OCI-LY7 (cell line): ENCODE measurements at regions not wholly inside any gene's neighbourhood (a gene's known extent, or its start where the extent isn't known, plus 50 kb on each side); places are given as distances from the start of the nearest gene placed in this dataset.
"Not testable (repeated sequence)": the region's sequence is repeated elsewhere in the genome, so short reads cannot be mapped to it uniquely, and the experiment has no call there.

ENCODE experiments used
- BruUV-seq: library from RNA; stranded (reverse); fragments of 400-500 nt; replicated peaks from 2 replicates; lab custom pipeline; 2021; lab: Mats Ljungman, UMichigan
- CTCF ChIA-PET: fragments of 300-600 bp; sonication (Branson Sonifier 250); formaldehyde crosslinking; loops from one replicate; lab custom pipeline; 2022; ENCODE audit warnings: antibody characterized with exemption; ENCODE audit not compliant: unreplicated experiment; lab: Charles Lee
- POLR2A ChIA-PET: fragments of 300-600 bp; sonication (Branson Sonifier 250); formaldehyde crosslinking; loops from one replicate; lab custom pipeline; 2022; ENCODE audit warnings: antibody characterized with exemption; lab: Charles Lee
- DNase-seq: peaks from one replicate; pipeline ENCODE4 v3.0.0-alpha.2; 2015; ENCODE audit warnings: low spot score
- H2AFZ ChIP-seq: fragments of 200-600 bp; sonication (generic), shearing (Covaris generic); 2 replicates; pipeline ENCODE4 v1.6.1; 2014; ENCODE audit warnings: mild to moderate bottlenecking, antibody characterized with exemption, low read length, moderate library complexity
- H3K27ac ChIP-seq: fragments of 200-600 bp; sonication (generic); 2 replicates; pipeline ENCODE4 v1.5.1; 2014; ENCODE audit warnings: mixed run types, low read depth, mild to moderate bottlenecking, moderate library complexity, low read length, inconsistent platforms; ENCODE audit not compliant: poor library complexity, severe bottlenecking
- H3K36me3 ChIP-seq: fragments of 200-600 bp; sonication (generic); 2 replicates; pipeline ENCODE4 v1.6.1; 2014; ENCODE audit warnings: mild to moderate bottlenecking, antibody characterized with exemption, low read length, moderate library complexity, mixed read lengths; ENCODE audit not compliant: insufficient read depth
- H3K4me1 ChIP-seq: fragments of 200-600 bp; sonication (generic); 2 replicates; pipeline ENCODE4 v1.5.1; 2014; ENCODE audit warnings: mild to moderate bottlenecking, low read length; ENCODE audit not compliant: insufficient read depth, poor library complexity, severe bottlenecking
- H3K4me2 ChIP-seq: fragments of 200-600 bp; sonication (generic); 2 replicates; pipeline ENCODE4 v1.6.1; 2014; ENCODE audit warnings: mild to moderate bottlenecking, low read length
- H3K4me3 ChIP-seq: fragments of 200-600 bp; sonication (generic); 2 replicates; pipeline ENCODE4 v1.5.1; 2014; ENCODE audit warnings: mild to moderate bottlenecking, low read depth, low read length; ENCODE audit not compliant: poor library complexity, severe bottlenecking
- H3K79me2 ChIP-seq: fragments of 200-600 bp; sonication (generic); 2 replicates; pipeline ENCODE4 v1.6.1; 2016; ENCODE audit warnings: low read depth, mild to moderate bottlenecking, low read length, moderate library complexity, mixed read lengths; ENCODE audit not compliant: insufficient read depth
- H3K9me2 ChIP-seq: fragments of 200-600 bp; sonication (generic); 2 replicates; pipeline ENCODE4 v1.6.1; 2016; ENCODE audit warnings: mild to moderate bottlenecking, low read length, mixed read lengths; ENCODE audit not compliant: insufficient read depth
- H3K9me3 ChIP-seq: fragments of 200-600 bp; sonication (generic); 2 replicates; pipeline ENCODE4 v1.6.1; 2014; ENCODE audit warnings: mild to moderate bottlenecking, mixed run types, low read length, mixed read lengths
- H4K20me1 ChIP-seq: fragments of 200-600 bp; sonication (generic); 2 replicates; pipeline ENCODE4 v1.6.1; 2014; ENCODE audit warnings: mild to moderate bottlenecking, antibody characterized with exemption, low read length, moderate library complexity, mixed read lengths; ENCODE audit not compliant: insufficient read depth
- CTCF ChIP-seq: fragments of 200-600 bp; sonication (generic); conservative IDR thresholded peaks from 2 replicates; pipeline ENCODE4 v1.5.1; 2014; ENCODE audit warnings: mild to moderate bottlenecking, antibody characterized with exemption, low read length, moderate library complexity, mixed read lengths
- EZH2phosphoT487 ChIP-seq: fragments of 200-600 bp; sonication (generic); IDR thresholded peaks from 2 replicates; pipeline ENCODE4 v1.6.1; 2018; ENCODE audit warnings: low read depth, borderline replicate concordance, mild to moderate bottlenecking, mixed run types, antibody characterized with exemption, low read length, moderate library complexity, mixed read lengths
- intact Hi-C: fragments of 100-400 bp; cut with micrococcal nuclease; formaldehyde crosslinking; loops from one replicate; pipeline ENCODE4 v1.10.0; 2022; ENCODE audit not compliant: unreplicated experiment

GRCh38 chr11:16505481-16505880, 149.1 kb upstream of the SOX6 start:
- Histone ChIP-seq H3K79me2 (no peaks in the 10 kb centered on the region), H3K9me3 (no peaks in the 10 kb centered on the region), H3K4me2 (no peak overlapping the region), H3K4me1 (no peaks in the 10 kb centered on the region), H3K9me2 (no peaks in the 10 kb centered on the region), H2AFZ (no peak overlapping the region), H4K20me1 (no peaks in the 10 kb centered on the region), H3K4me3 (no peak overlapping the region), H3K27ac (no peak overlapping the region), H3K36me3 (no peaks in the 10 kb centered on the region)
- POLR2A ChIA-PET: no interaction called here
- no peak for DNase-seq
- CTCF ChIA-PET: no interaction called here
- TF ChIP-seq CTCF (no peak), EZH2phosphoT487 (no peak)
- intact Hi-C loops: no loop called here
- no TSS peak for BruUV-seq

- H3K36me3 ChIP-seq, CTCF ChIA-PET, H3K9me2 ChIP-seq, BruUV-seq, H3K27ac ChIP-seq, H3K4me2 ChIP-seq, H3K4me1 ChIP-seq, DNase-seq, intact Hi-C loops, H3K4me3 ChIP-seq, H3K79me2 ChIP-seq, H2AFZ ChIP-seq, H3K9me3 ChIP-seq, H4K20me1 ChIP-seq: not testable (repeated sequence)
- POLR2A ChIA-PET: interaction anchor here (0.6 to 1.6 kb wide), 2 partner anchors 14 to 54 kb away, joined by 3 read pairs; no protein-coding TSS in a partner anchor
These were observed 147.5 kb upstream of the SOX6 start for GRCh38 chr11:16503891-16504290.

GRCh38 chr11:16494918-16495691, 138.8 kb upstream of the SOX6 start:
- no peak overlapping the region for H2AFZ ChIP-seq
- no peak overlapping the region for H3K4me2 ChIP-seq
- no peak overlapping the region for H3K4me3 ChIP-seq
- no peaks in the 10 kb centered on the region for H4K20me1 ChIP-seq
- CTCF ChIA-PET: no interaction called here
- no peaks in the 10 kb centered on the region for H3K9me2 ChIP-seq
- no peaks in the 10 kb centered on the region for H3K4me1 ChIP-seq
- intact Hi-C loops: no loop called here
- no peak for DNase-seq
- no TSS peak for BruUV-seq
- no peaks in the 10 kb centered on the region for H3K79me2 ChIP-seq
- H3K9me3 ChIP-seq: no peaks in the 10 kb centered on the region
- H3K36me3 ChIP-seq: no peaks in the 10 kb centered on the region
- TF ChIP-seq EZH2phosphoT487: no peak
- no peak for TF ChIP-seq CTCF
- no peak overlapping the region for H3K27ac ChIP-seq
- POLR2A ChIA-PET: no interaction called here
